ENCODE measurements at regions not wholly inside any gene's neighbourhood (a gene's known extent, or its start where the extent isn't known, plus 50 kb on each side); places are given as distances from the start of the nearest gene placed in this dataset.

GRCh38 chr6:54632984-54633565 lies 213.5 kb upstream of the FAM83B start:
- Mint-ChIP-seq H3K4me3 (no peak overlapping the region), H3K4me1 (no peaks in the 10 kb centered on the region), H3K27me3 (ENCODE audit: insufficient read depth, low read depth, poor library complexity) (no peaks in the 10 kb centered on the region), H3K9me3 (no peaks in the 10 kb centered on the region), H3K36me3 (ENCODE audit: low read depth) (no peaks in the 10 kb centered on the region), H3K27ac (no peak overlapping the region)
- Histone ChIP-seq H3K4me3 (no peak overlapping the region), H4K20me1 (replicated peaks; ENCODE audit: insufficient read depth) (no peaks in the 10 kb centered on the region), H2AFZ (no peak overlapping the region), H3F3A (replicated peaks; ENCODE audit: low read depth) (no peaks in the 10 kb centered on the region), H3K4me2 (no peak overlapping the region), H3K4me1 (ENCODE audit: insufficient read depth) (no peaks in the 10 kb centered on the region), H3K9me2 (ENCODE audit: insufficient read depth) (no peaks in the 10 kb centered on the region; the same call in 1 of the 2 replicates), H3K36me3 (ENCODE audit: insufficient read depth) (no peaks in the 10 kb centered on the region), H3K27ac (ENCODE audit: low read depth) (no peak overlapping the region), H3K79me2 (replicated peaks; ENCODE audit: insufficient read depth) (no peaks in the 10 kb centered on the region), H3K27me3 (ENCODE audit: insufficient read depth) (no peaks in the 10 kb centered on the region)
- no peak for ATAC-seq
- no peak for DNase-seq (ENCODE audit: low spot score)
- TF ChIP-seq REST (IDR thresholded peaks at IDR 0.05; ENCODE audit: unreplicated experiment) (no peak), CREB1 (CRISPR knock-in tag; IDR thresholded peaks at IDR 0.05; ENCODE audit: low read depth) (no peak), JUNB (IDR thresholded peaks at IDR 0.05; ENCODE audit: unreplicated experiment) (no peak), ZNF331 (CRISPR knock-in tag; IDR thresholded peaks at IDR 0.05; ENCODE audit: low read depth) (no peak), EZH2 (IDR thresholded peaks at IDR 0.05; ENCODE audit: low read depth, unreplicated experiment) (no peak), ETS1 (IDR thresholded peaks at IDR 0.05) (no peak), EZH2phosphoT487 (IDR thresholded peaks at IDR 0.05; ENCODE audit: unreplicated experiment) (no peak), STAT1 (IDR thresholded peaks at IDR 0.05; ENCODE audit: unreplicated experiment) (no peak), ZNF114 (CRISPR knock-in tag; IDR thresholded peaks at IDR 0.05) (no peak), NANOG (IDR thresholded peaks at IDR 0.05; ENCODE audit: borderline replicate concordance) (no peak), POLR2AphosphoS5 (IDR thresholded peaks at IDR 0.05; ENCODE audit: low read depth) (no peak)
- TF ChIP-seq, protein P1, sequence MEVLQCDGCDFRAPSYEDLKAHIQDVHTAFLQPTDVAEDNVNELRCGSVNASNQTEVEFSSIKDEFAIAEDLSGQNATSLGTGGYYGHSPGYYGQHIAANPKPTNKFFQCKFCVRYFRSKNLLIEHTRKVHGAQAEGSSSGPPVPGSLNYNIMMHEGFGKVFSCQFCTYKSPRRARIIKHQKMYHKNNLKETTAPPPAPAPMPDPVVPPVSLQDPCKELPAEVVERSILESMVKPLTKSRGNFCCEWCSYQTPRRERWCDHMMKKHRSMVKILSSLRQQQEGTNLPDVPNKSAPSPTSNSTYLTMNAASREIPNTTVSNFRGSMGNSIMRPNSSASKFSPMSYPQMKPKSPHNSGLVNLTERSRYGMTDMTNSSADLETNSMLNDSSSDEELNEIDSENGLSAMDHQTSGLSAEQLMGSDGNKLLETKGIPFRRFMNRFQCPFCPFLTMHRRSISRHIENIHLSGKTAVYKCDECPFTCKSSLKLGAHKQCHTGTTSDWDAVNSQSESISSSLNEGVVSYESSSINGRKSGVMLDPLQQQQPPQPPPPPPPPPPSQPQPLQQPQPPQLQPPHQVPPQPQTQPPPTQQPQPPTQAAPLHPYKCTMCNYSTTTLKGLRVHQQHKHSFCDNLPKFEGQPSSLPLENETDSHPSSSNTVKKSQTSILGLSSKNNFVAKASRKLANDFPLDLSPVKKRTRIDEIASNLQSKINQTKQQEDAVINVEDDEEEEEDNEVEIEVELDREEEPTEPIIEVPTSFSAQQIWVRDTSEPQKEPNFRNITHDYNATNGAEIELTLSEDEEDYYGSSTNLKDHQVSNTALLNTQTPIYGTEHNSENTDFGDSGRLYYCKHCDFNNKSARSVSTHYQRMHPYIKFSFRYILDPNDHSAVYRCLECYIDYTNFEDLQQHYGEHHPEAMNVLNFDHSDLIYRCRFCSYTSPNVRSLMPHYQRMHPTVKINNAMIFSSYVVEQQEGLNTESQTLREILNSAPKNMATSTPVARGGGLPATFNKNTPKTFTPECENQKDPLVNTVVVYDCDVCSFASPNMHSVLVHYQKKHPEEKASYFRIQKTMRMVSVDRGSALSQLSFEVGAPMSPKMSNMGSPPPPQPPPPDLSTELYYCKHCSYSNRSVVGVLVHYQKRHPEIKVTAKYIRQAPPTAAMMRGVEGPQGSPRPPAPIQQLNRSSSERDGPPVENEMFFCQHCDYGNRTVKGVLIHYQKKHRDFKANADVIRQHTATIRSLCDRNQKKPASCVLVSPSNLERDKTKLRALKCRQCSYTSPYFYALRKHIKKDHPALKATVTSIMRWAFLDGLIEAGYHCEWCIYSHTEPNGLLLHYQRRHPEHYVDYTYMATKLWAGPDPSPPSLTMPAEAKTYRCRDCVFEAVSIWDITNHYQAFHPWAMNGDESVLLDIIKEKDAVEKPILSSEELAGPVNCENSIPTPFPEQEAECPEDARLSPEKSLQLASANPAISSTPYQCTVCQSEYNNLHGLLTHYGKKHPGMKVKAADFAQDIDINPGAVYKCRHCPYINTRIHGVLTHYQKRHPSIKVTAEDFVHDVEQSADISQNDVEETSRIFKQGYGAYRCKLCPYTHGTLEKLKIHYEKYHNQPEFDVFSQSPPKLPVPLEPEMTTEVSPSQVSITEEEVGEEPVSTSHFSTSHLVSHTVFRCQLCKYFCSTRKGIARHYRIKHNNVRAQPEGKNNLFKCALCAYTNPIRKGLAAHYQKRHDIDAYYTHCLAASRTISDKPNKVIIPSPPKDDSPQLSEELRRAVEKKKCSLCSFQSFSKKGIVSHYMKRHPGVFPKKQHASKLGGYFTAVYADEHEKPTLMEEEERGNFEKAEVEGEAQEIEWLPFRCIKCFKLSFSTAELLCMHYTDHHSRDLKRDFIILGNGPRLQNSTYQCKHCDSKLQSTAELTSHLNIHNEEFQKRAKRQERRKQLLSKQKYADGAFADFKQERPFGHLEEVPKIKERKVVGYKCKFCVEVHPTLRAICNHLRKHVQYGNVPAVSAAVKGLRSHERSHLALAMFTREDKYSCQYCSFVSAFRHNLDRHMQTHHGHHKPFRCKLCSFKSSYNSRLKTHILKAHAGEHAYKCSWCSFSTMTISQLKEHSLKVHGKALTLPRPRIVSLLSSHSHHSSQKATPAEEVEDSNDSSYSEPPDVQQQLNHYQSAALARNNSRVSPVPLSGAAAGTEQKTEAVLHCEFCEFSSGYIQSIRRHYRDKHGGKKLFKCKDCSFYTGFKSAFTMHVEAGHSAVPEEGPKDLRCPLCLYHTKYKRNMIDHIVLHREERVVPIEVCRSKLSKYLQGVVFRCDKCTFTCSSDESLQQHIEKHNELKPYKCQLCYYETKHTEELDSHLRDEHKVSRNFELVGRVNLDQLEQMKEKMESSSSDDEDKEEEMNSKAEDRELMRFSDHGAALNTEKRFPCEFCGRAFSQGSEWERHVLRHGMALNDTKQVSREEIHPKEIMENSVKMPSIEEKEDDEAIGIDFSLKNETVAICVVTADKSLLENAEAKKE (CRISPR knock-in tag; IDR thresholded peaks at IDR 0.05), result no peak
- TF ChIP-seq, protein P2, sequence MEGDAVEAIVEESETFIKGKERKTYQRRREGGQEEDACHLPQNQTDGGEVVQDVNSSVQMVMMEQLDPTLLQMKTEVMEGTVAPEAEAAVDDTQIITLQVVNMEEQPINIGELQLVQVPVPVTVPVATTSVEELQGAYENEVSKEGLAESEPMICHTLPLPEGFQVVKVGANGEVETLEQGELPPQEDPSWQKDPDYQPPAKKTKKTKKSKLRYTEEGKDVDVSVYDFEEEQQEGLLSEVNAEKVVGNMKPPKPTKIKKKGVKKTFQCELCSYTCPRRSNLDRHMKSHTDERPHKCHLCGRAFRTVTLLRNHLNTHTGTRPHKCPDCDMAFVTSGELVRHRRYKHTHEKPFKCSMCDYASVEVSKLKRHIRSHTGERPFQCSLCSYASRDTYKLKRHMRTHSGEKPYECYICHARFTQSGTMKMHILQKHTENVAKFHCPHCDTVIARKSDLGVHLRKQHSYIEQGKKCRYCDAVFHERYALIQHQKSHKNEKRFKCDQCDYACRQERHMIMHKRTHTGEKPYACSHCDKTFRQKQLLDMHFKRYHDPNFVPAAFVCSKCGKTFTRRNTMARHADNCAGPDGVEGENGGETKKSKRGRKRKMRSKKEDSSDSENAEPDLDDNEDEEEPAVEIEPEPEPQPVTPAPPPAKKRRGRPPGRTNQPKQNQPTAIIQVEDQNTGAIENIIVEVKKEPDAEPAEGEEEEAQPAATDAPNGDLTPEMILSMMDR (conservative IDR thresholded peaks at IDR 0.05; ENCODE audit: low read depth in 2 of 2), result no peak
